H1 (cell line): ENCODE measurements at regions not wholly inside any gene's neighbourhood (a gene's known extent, or its start where the extent isn't known, plus 50 kb on each side); places are given as distances from the start of the nearest gene placed in this dataset.

Experiments used
- BRCA1 ChIP-seq: IDR thresholded peaks from 2 replicates; pipeline ENCODE4 v1.6.1; 2012; ENCODE audit warnings: low read depth, low read length, improper control_type of control experiment
- CEBPB ChIP-seq: IDR thresholded peaks from 2 replicates; pipeline ENCODE4 v1.6.1; 2012; ENCODE audit warnings: low read depth, low read length
- CHD2 ChIP-seq: IDR thresholded peaks from 2 replicates; pipeline ENCODE4 v1.6.1; 2012; ENCODE audit warnings: low read length, improper control_type of control experiment
- EZH2 ChIP-seq: fragments of 200-600 bp; sonication (generic); IDR thresholded peaks from 2 replicates; pipeline ENCODE4 v1.7.1; 2012; ENCODE audit warnings: low read depth, mild to moderate bottlenecking, moderate library complexity, low read length, inconsistent platforms; ENCODE audit not compliant: severe bottlenecking
- FOSL1 ChIP-seq: IDR thresholded peaks from 2 replicates; pipeline ENCODE4 v1.6.1; 2011; ENCODE audit warnings: mild to moderate bottlenecking, low read depth, low read length, moderate library complexity; ENCODE audit not compliant: insufficient read depth
- JUND ChIP-seq: IDR thresholded peaks from 2 replicates; pipeline ENCODE4 v1.6.1; 2011; ENCODE audit warnings: mild to moderate bottlenecking, improper control_type of control experiment, low read length
- MAFK ChIP-seq: IDR thresholded peaks from 2 replicates; pipeline ENCODE4 v1.6.1; 2012; ENCODE audit warnings: low read depth, mild to moderate bottlenecking, improper control_type of control experiment, low read length
- POLR2A ChIP-seq, 2 experiments: IDR thresholded peaks; 1 replicate in 1 of 2; 2 replicates in 1 of 2; pipeline ENCODE4 v1.6.1; 2011; ENCODE audit warnings: low read depth in 2 of 2, low read length in 2 of 2, mild to moderate bottlenecking in 2 of 2; ENCODE audit errors: control extremely low read depth in 1 of 2
- POLR2AphosphoS5 ChIP-seq: IDR thresholded peaks from 2 replicates; pipeline ENCODE4 v1.6.1; 2011; ENCODE audit warnings: low read depth, low read length
- RBBP5 ChIP-seq: IDR thresholded peaks from 2 replicates; pipeline ENCODE4 v1.7.1; 2012; ENCODE audit warnings: low read depth, mild to moderate bottlenecking, inconsistent platforms, low read length, moderate library complexity, borderline replicate concordance
- TF ChIP-seq, protein P1 (sequence below), 3 experiments: IDR thresholded peaks; 1 replicate in 2 of 3; 2 replicates in 1 of 3; pipeline versions ENCODE4 v1.5.1 to v1.6.1; 2011; ENCODE audit warnings: low read length in 3 of 3, mild to moderate bottlenecking in 3 of 3, inconsistent platforms in 2 of 3, low read depth in 1 of 3, moderate library complexity in 1 of 3; ENCODE audit not compliant: insufficient read depth in 1 of 3; ENCODE audit errors: control extremely low read depth in 1 of 3
- TF ChIP-seq, protein P2 (sequence below): IDR thresholded peaks from 2 replicates; pipeline ENCODE4 v1.6.1; 2012; ENCODE audit warnings: inconsistent platforms

DNA sequence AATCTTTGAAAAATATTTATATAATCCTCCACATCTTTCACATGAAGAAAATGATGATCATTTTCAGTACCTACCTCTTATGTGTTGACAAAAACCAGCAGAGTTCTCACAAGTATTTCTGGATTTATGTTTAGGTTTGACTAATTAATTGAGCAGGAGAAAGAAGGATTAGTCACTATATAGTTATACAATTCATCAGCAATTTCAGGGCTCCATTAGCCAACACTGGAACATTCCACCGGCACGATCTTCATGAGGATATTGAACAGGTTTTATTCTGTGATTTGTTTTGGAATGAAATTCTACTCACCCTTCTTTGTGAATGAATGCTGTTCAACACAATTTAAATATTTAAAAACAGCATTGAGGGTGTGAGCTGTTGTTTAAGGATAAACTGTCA lies 163.2 kb downstream of the SEM1 start:
- TF ChIP-seq, protein P1, sequence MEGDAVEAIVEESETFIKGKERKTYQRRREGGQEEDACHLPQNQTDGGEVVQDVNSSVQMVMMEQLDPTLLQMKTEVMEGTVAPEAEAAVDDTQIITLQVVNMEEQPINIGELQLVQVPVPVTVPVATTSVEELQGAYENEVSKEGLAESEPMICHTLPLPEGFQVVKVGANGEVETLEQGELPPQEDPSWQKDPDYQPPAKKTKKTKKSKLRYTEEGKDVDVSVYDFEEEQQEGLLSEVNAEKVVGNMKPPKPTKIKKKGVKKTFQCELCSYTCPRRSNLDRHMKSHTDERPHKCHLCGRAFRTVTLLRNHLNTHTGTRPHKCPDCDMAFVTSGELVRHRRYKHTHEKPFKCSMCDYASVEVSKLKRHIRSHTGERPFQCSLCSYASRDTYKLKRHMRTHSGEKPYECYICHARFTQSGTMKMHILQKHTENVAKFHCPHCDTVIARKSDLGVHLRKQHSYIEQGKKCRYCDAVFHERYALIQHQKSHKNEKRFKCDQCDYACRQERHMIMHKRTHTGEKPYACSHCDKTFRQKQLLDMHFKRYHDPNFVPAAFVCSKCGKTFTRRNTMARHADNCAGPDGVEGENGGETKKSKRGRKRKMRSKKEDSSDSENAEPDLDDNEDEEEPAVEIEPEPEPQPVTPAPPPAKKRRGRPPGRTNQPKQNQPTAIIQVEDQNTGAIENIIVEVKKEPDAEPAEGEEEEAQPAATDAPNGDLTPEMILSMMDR (IDR thresholded peaks at IDR 0.05; ENCODE audit: control extremely low read depth in 1 of 3, insufficient read depth in 1 of 3, low read depth in 1 of 3, low read length in 3 of 3), result no peak
- TF ChIP-seq POLR2AphosphoS5 (no peak), CEBPB (no peak), POLR2A (IDR thresholded peaks at IDR 0.05; ENCODE audit: control extremely low read depth in 1 of 2, low read depth in 2 of 2, low read length in 2 of 2) (no peak), MAFK (no peak), JUND (no peak), BRCA1 (no peak), CHD2 (no peak), EZH2 (no peak), FOSL1 (no peak), RBBP5 (no peak)
- TF ChIP-seq, protein P2, sequence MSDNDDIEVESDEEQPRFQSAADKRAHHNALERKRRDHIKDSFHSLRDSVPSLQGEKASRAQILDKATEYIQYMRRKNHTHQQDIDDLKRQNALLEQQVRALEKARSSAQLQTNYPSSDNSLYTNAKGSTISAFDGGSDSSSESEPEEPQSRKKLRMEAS, result no peak
